Prostate gland (tissue), 2 donors: ENCODE measurements at regions not wholly inside any gene's neighbourhood (a gene's known extent, or its start where the extent isn't known, plus 50 kb on each side); places are given as distances from the start of the nearest gene placed in this dataset.

ENCODE experiments used
- DNase-seq: peaks from one replicate; pipeline ENCODE4 v3.0.0-alpha.2; 2019; ENCODE audit warnings: low spot score
- H3K27ac ChIP-seq, 2 donors: fragments of 200-600 bp; sonication (generic); 2 replicates each; pipeline ENCODE4 v1.5.1; 2017 to 2019
- H3K27me3 ChIP-seq: fragments of 200-600 bp; sonication (generic); replicated peaks from 2 replicates; pipeline ENCODE4 v1.5.1; 2019; ENCODE audit not compliant: insufficient read depth
- H3K36me3 ChIP-seq, 2 donors: fragments of 200-600 bp; sonication (generic); 1 replicate in 1 of 2; 2 replicates in 1 of 2; pipeline versions ENCODE4 v1.5.1 to v1.8.1; 2017 to 2019
- H3K4me1 ChIP-seq: fragments of 200-600 bp; sonication (generic); replicated peaks from 2 replicates; pipeline ENCODE4 v1.5.1; 2019
- H3K4me3 ChIP-seq, 2 donors: fragments of 200-600 bp; sonication (generic); 2 replicates each; pipeline ENCODE4 v1.5.1; 2017 to 2019
- H3K9me3 ChIP-seq: fragments of 200-600 bp; sonication (generic); 2 replicates; pipeline ENCODE4 v1.5.1; 2017
- POLR2A ChIP-seq: fragments of 450-650 bp; IDR thresholded peaks from one replicate; pipeline ENCODE4 v1.6.1; 2016; ENCODE audit warnings: antibody characterized with exemption, mild to moderate bottlenecking
- POLR2AphosphoS5 ChIP-seq: sonication (generic); formaldehyde crosslinking; IDR thresholded peaks from one replicate; pipeline ENCODE4 v1.6.1; 2017; ENCODE audit warnings: antibody characterized with exemption
- WGBS: methylation state at CpG from one replicate; pipeline ENCODE4 v1.1.5; 2018; 5-methylcytosine and 5-hydroxymethylcytosine counted together
- intact Hi-C: fragments of 100-400 bp; cut with DNase I; formaldehyde crosslinking; loops from one replicate; pipeline ENCODE4 v1.14.2; 2022
- TF ChIP-seq, protein P1 (sequence below), 4 experiments: fragments of 200-600 bp in 2 of 4; fragments of 450-650 bp in 2 of 4; sonication (generic) in 2 of 4; IDR thresholded peaks; 1 replicate in 3 of 4; 2 replicates in 1 of 4; pipeline ENCODE4 v1.5.1; 2016 to 2019; ENCODE audit warnings: antibody characterized with exemption in 4 of 4, mild to moderate bottlenecking in 2 of 4, moderate library complexity in 2 of 4

DNA sequence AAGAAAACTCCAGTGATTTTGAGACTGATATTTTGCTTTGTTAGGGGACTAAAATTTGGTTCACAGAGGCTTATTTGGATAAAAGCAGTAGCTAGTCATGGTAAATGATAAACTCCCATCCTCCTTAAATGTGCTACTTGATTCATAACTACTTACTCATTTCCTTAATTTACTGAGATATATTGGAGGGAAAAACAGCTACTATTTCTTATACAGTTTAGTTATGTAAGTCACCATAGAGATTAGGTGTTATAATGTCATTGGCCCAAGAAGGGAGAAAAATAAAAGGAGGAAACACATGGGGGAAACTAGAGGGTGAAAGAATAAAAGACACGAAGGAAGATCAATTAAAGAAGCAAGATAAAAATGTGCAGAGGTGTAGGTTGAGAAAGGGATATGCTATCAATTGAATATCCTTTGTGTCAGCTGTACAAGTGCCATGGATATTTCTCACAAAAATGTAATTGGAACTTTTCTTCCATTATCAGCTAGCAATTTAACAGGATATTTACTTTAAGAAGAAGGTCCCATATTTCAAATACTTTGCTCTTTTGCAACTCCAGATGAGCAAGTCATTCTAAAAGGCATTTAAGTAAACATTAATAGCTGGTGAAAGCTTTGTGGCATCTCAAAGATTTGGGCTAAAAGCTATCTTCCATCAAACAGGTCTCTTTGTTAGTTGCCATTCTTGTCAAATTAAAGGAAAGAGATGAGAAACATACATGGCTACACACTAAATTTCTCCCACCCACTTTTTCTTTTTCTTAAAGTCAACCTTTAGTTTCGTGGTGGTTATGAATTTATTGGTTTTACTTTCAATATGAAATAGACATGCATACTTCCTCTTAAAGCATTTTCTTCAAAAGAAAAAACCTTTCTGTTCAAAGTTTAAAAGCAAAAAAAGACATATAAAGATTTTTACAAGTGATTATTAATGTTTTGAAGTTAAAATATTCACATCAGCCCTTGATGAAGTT is 439.5 kb downstream of the CCER1 start:
- 48% methylated on average over 2 of the region's 2 CpGs for WGBS
- H3K36me3 ChIP-seq: no peaks in the 10 kb centered on the region
- no peak overlapping the region for H3K27ac ChIP-seq
- H3K4me1 ChIP-seq: no peaks in the 10 kb centered on the region
- no peak overlapping the region for H3K4me3 ChIP-seq
- no peak for DNase-seq
- TF ChIP-seq POLR2A (no peak), POLR2AphosphoS5 (no peak)
- TF ChIP-seq, protein P1, sequence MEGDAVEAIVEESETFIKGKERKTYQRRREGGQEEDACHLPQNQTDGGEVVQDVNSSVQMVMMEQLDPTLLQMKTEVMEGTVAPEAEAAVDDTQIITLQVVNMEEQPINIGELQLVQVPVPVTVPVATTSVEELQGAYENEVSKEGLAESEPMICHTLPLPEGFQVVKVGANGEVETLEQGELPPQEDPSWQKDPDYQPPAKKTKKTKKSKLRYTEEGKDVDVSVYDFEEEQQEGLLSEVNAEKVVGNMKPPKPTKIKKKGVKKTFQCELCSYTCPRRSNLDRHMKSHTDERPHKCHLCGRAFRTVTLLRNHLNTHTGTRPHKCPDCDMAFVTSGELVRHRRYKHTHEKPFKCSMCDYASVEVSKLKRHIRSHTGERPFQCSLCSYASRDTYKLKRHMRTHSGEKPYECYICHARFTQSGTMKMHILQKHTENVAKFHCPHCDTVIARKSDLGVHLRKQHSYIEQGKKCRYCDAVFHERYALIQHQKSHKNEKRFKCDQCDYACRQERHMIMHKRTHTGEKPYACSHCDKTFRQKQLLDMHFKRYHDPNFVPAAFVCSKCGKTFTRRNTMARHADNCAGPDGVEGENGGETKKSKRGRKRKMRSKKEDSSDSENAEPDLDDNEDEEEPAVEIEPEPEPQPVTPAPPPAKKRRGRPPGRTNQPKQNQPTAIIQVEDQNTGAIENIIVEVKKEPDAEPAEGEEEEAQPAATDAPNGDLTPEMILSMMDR (IDR thresholded peaks at IDR 0.05): no peak
- intact Hi-C loops: no loop called here
- H3K27me3 ChIP-seq: no peaks in the 10 kb centered on the region
- no peaks in the 10 kb centered on the region for H3K9me3 ChIP-seq

DNA sequence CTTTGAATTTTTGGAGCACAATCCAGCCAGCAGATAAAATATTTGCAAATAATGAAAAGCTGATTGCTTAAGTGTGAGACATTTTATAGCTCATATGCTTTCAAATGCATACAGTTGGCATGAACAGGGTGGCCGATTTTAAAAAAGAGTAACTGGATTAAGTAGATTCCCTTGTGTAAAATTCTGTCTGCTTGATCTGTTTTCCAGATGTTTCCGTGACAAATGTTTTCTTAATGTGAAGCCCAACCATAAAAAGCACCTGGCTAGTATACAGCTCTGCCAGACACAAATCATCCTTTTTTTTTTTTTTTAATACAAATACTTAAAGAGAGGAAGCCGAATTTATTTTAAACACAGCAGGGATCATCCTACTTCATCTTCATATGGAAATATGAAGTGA is 440.7 kb downstream of the CCER1 start:
- no peak overlapping the region for H3K4me3 ChIP-seq
- no peaks in the 10 kb centered on the region for H3K27me3 ChIP-seq
- TF ChIP-seq POLR2A: no peak
- TF ChIP-seq POLR2AphosphoS5: no peak
- TF ChIP-seq, protein P1 (IDR thresholded peaks at IDR 0.05): no peak
- no peaks in the 10 kb centered on the region for H3K9me3 ChIP-seq
- no peak for DNase-seq
- no peak overlapping the region for H3K27ac ChIP-seq
- WGBS: 13% methylated on average over 3 of the region's 3 CpGs
- intact Hi-C loops: no loop called here
- no peaks in the 10 kb centered on the region for H3K36me3 ChIP-seq
- no peaks in the 10 kb centered on the region for H3K4me1 ChIP-seq

DNA sequence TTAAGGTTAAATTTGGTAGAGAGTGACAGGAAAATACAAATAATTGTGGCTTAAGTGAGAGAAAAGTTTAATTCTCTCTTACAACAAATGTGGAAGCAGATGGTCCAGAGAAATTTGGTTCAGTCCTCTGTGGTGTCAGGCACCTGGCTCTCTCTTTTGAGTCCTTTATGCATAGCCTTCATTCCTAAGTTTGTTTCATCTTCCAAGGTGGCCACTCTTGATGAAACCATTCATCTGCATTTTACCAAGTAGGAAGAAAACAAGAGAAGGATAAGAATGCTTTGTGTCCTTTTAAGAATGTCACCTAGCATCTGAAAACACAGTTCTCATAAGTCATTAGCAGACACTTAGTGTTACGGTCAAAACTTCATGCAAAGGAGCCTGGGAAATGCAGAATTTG is 442.5 kb downstream of the CCER1 start:
- Histone ChIP-seq H3K27me3 (no peaks in the 10 kb centered on the region), H3K4me3 (no peak overlapping the region), H3K27ac (no peak overlapping the region), H3K36me3 (no peaks in the 10 kb centered on the region), H3K4me1 (no peaks in the 10 kb centered on the region), H3K9me3 (no peaks in the 10 kb centered on the region)
- no peak for DNase-seq
- 93% methylated on average over 1 of the region's 1 CpG for WGBS
- TF ChIP-seq, protein P1 (IDR thresholded peaks at IDR 0.05): no peak
- no peak for TF ChIP-seq POLR2A
- no peak for TF ChIP-seq POLR2AphosphoS5
- intact Hi-C loops: no loop called here

DNA sequence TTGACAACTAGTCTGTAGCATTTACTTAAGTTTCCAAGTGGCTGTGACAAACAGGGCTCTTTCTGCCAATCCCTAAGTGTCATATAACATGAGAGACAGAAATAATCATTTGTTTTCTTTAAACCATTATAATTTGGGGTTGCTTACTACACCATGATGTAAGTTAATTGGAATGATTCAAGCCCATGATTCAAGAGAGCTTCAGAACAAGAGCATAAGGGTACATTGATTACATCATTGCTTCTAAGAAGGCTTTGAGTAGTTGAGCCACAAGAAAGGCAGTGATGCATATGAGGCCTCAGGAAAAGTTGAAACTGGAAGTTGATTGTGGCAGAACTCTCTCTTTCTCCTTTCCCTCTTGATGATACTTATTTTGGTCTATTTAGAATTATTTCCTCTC is 444.0 kb downstream of the CCER1 start:
- no peaks in the 10 kb centered on the region for H3K9me3 ChIP-seq
- intact Hi-C loops: no loop called here
- no peaks in the 10 kb centered on the region for H3K27me3 ChIP-seq
- TF ChIP-seq, protein P1 (IDR thresholded peaks at IDR 0.05): no peak
- TF ChIP-seq POLR2A: no peak
- no peak overlapping the region for H3K4me3 ChIP-seq
- no peaks in the 10 kb centered on the region for H3K4me1 ChIP-seq
- no peak for DNase-seq
- no peaks in the 10 kb centered on the region for H3K36me3 ChIP-seq
- H3K27ac ChIP-seq: no peak overlapping the region

DNA sequence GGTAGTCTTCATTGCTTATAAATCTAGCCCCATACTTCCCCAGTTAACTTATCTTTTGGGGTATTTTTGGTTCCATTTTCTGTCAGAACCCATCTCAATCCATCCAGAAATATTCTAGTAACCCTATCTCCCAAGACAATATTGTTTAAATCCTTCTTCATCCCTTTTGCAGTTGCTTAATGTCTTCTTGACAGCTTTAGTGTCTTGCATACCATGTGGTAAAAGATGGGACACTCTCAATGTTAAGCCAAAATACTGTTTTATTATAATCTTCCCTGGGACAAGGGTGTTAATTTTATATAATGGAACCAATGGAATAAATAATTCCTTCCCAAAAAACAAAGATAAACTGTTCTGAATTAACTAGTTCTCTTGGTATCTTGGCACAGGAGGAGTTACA is 450.2 kb downstream of the CCER1 start:
- H3K36me3 ChIP-seq: no peaks in the 10 kb centered on the region
- intact Hi-C loops: no loop called here
- no peaks in the 10 kb centered on the region for H3K4me1 ChIP-seq
- no peak for DNase-seq
- no peak for TF ChIP-seq POLR2A
- no peak overlapping the region for H3K27ac ChIP-seq
- no peaks in the 10 kb centered on the region for H3K27me3 ChIP-seq
- no peak overlapping the region for H3K4me3 ChIP-seq
- H3K9me3 ChIP-seq: no peaks in the 10 kb centered on the region
